OCI-LY3 (cell line): ENCODE measurements at regions not wholly inside any gene's neighbourhood (a gene's known extent, or its start where the extent isn't known, plus 50 kb on each side); places are given as distances from the start of the nearest gene placed in this dataset.

Experiments
- H2AFZ ChIP-seq: fragments of 200-600, 300-600 bp; shearing (Covaris generic); 2 replicates; pipeline ENCODE4 v1.6.0; 2014; ENCODE audit warnings: antibody characterized with exemption, low read depth, low read length
- H3K27ac ChIP-seq: fragments of 200-600, 300-600 bp; sonication (generic); 2 replicates; pipeline ENCODE4 v1.5.1; 2014; ENCODE audit warnings: mild to moderate bottlenecking, low read length, moderate library complexity, mixed read lengths
- H3K27me3 ChIP-seq: fragments of 200-600, 300-600 bp; sonication (generic); 2 replicates; pipeline ENCODE4 v1.6.1; 2014; ENCODE audit warnings: low read depth, low read length, mixed read lengths
- H3K36me3 ChIP-seq: fragments of 200-600, 300-600 bp; sonication (generic); replicated peaks from 2 replicates; pipeline ENCODE3; 2014; ENCODE audit warnings: low read depth, low read length, mixed read lengths
- H3K4me1 ChIP-seq: fragments of 300-600, 200-600 bp; sonication (generic); 2 replicates; pipeline ENCODE4 v1.6.1; 2014; ENCODE audit warnings: low read length, mixed read lengths
- H3K4me2 ChIP-seq: fragments of 200-600, 300-600 bp; sonication (generic); 2 replicates; pipeline ENCODE4 v1.6.1; 2014; ENCODE audit warnings: low read length, mixed read lengths
- H3K4me3 ChIP-seq: fragments of 300-600, 200-600 bp; sonication (generic); 2 replicates; pipeline ENCODE4 v1.5.1; 2014; ENCODE audit warnings: antibody characterized with exemption, mild to moderate bottlenecking, low read length, moderate library complexity
- H3K79me2 ChIP-seq: fragments of 300-600, 200-600 bp; shearing (Covaris generic); 2 replicates; pipeline ENCODE4 v1.6.1; 2014; ENCODE audit warnings: mild to moderate bottlenecking, low read length, mixed read lengths
- H3K9ac ChIP-seq: fragments of 300-600, 200-600 bp; shearing (Covaris generic); 2 replicates; pipeline ENCODE4 v1.6.0; 2014; ENCODE audit warnings: mild to moderate bottlenecking, low read length, moderate library complexity
- H3K9me3 ChIP-seq: fragments of 200-600, 300-600 bp; shearing (Covaris generic); 2 replicates; pipeline ENCODE4 v1.6.1; 2014; ENCODE audit warnings: low read length, mixed read lengths; ENCODE audit not compliant: insufficient read depth
- H4K20me1 ChIP-seq: fragments of 200-600, 300-600 bp; sonication (generic); 2 replicates; pipeline ENCODE4 v1.6.1; 2016; ENCODE audit warnings: low read length, mixed read lengths; ENCODE audit not compliant: insufficient read depth
- EZH2phosphoT487 ChIP-seq: fragments of 200-600 bp; shearing (Covaris generic); IDR thresholded peaks from 2 replicates; pipeline ENCODE4 v1.6.1; 2018; ENCODE audit warnings: antibody characterized with exemption, mixed run types, low read depth
- TF ChIP-seq, protein P1 (sequence below): fragments of 200-600, 300-600 bp; sonication (generic); IDR thresholded peaks from 2 replicates; pipeline ENCODE4 v1.5.1; 2014; ENCODE audit warnings: antibody characterized with exemption, low read length, low read depth

DNA sequence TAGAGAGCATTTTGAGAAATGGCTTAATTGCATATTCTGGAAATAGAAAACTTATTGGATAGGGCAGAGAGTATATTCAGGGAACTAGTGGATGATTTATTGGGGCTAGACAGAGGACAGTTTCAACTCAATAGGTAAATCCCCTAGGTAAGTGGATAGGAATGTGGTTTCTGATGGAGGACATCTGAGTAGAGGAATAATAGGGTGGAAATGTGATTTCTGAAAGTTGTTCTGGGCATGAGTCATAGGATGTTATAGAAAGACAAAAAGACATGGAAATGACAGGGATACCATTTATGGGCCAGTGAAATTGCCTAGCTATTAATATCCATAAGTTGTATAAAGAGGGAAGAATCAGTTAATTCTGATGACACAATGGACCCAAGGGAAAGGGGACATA is 563.3 kb upstream of the GOLIM4 start:
- TF ChIP-seq, protein P1, sequence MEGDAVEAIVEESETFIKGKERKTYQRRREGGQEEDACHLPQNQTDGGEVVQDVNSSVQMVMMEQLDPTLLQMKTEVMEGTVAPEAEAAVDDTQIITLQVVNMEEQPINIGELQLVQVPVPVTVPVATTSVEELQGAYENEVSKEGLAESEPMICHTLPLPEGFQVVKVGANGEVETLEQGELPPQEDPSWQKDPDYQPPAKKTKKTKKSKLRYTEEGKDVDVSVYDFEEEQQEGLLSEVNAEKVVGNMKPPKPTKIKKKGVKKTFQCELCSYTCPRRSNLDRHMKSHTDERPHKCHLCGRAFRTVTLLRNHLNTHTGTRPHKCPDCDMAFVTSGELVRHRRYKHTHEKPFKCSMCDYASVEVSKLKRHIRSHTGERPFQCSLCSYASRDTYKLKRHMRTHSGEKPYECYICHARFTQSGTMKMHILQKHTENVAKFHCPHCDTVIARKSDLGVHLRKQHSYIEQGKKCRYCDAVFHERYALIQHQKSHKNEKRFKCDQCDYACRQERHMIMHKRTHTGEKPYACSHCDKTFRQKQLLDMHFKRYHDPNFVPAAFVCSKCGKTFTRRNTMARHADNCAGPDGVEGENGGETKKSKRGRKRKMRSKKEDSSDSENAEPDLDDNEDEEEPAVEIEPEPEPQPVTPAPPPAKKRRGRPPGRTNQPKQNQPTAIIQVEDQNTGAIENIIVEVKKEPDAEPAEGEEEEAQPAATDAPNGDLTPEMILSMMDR: no peak
- TF ChIP-seq EZH2phosphoT487: no peak
- Histone ChIP-seq H3K9ac (no peak overlapping the region), H3K79me2 (no peaks in the 10 kb centered on the region), H3K4me2 (no peak overlapping the region), H3K9me3 (no peaks in the 10 kb centered on the region), H4K20me1 (no peaks in the 10 kb centered on the region), H3K27me3 (no peaks in the 10 kb centered on the region), H3K4me1 (no peaks in the 10 kb centered on the region), H3K4me3 (no peak overlapping the region), H2AFZ (no peak overlapping the region), H3K36me3 (no peaks in the 10 kb centered on the region), H3K27ac (no peak overlapping the region)

DNA sequence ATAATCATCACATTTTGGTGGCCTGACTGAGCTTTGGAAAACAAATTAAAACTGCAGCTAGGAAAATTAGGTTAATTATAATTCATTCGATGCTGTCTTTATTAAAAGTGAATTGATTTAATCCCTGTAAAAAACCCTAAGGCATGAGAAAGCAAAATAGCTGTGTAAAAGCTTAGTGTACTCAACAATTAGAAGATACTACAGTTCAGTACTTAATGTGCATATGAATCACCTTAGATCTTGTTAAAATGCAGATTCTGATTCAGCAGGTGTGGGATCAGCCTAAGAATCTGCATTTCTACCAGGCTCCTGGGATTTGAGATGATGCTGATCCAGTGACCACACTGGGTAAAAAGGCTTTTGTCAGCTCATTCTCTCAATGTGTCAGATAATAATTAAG is 559.9 kb upstream of the GOLIM4 start:
- H3K9ac ChIP-seq: no peak overlapping the region
- H3K9me3 ChIP-seq: no peaks in the 10 kb centered on the region
- TF ChIP-seq, protein P1: no peak
- TF ChIP-seq EZH2phosphoT487: no peak
- no peaks in the 10 kb centered on the region for H3K27me3 ChIP-seq
- H3K79me2 ChIP-seq: no peaks in the 10 kb centered on the region
- no peaks in the 10 kb centered on the region for H3K36me3 ChIP-seq
- no peak overlapping the region for H3K4me2 ChIP-seq
- H4K20me1 ChIP-seq: no peaks in the 10 kb centered on the region
- H3K27ac ChIP-seq: no peak overlapping the region
- no peak overlapping the region for H2AFZ ChIP-seq
- no peak overlapping the region for H3K4me3 ChIP-seq
- no peaks in the 10 kb centered on the region for H3K4me1 ChIP-seq

DNA sequence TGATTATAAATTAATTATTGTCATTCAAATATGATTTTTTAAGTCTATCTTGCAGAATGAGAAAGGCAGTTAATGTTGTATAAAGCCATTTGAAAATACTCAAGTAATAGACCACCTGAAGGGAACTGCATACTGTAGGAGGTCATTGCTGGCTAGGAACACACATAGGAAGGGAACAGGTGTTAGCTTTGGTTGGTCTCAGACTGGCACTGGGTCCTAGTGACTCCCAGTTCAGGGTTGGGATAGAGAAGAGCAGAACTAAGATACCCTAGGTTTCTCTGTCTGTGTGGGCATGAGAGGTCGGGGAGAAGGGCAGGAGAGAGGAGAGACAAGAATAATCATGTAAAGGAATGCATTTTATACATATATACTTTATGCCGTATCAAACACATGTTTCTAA is 559.0 kb upstream of the GOLIM4 start:
- no peak overlapping the region for H3K27ac ChIP-seq
- no peaks in the 10 kb centered on the region for H3K27me3 ChIP-seq
- H3K4me1 ChIP-seq: no peaks in the 10 kb centered on the region
- H3K4me2 ChIP-seq: no peak overlapping the region
- H3K9me3 ChIP-seq: no peaks in the 10 kb centered on the region
- no peaks in the 10 kb centered on the region for H3K79me2 ChIP-seq
- no peaks in the 10 kb centered on the region for H4K20me1 ChIP-seq
- H2AFZ ChIP-seq: no peak overlapping the region
- H3K36me3 ChIP-seq: no peaks in the 10 kb centered on the region
- TF ChIP-seq EZH2phosphoT487: no peak
- TF ChIP-seq, protein P1: no peak
- H3K4me3 ChIP-seq: no peak overlapping the region
- H3K9ac ChIP-seq: no peak overlapping the region

DNA sequence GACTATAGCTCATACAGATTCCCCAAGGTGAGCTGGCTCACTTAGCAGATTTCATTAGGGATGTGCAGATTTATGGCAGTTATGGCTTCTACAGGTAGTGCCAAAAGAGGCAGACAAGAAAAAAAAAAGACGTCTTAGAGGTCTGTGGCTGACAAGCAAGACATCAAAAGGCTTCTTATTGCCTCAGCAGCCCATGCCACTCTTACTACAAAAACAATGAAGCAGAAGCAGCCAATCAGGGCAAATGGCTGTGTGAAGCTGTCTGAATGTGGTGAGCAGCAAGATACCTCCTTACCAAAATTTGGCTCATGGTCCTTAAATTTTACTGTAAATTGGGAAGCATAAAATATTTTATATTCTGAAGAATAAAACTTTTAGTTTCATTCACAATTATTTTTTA is 557.5 kb upstream of the GOLIM4 start:
- H3K4me2 ChIP-seq: no peak overlapping the region
- no peak for TF ChIP-seq EZH2phosphoT487
- TF ChIP-seq, protein P1: no peak
- no peak overlapping the region for H3K27ac ChIP-seq
- H2AFZ ChIP-seq: no peak overlapping the region
- H3K27me3 ChIP-seq: no peaks in the 10 kb centered on the region
- H3K36me3 ChIP-seq: no peaks in the 10 kb centered on the region
- H3K4me3 ChIP-seq: no peak overlapping the region
- H3K4me1 ChIP-seq: no peaks in the 10 kb centered on the region
- no peaks in the 10 kb centered on the region for H4K20me1 ChIP-seq
- H3K9ac ChIP-seq: no peak overlapping the region
- no peaks in the 10 kb centered on the region for H3K9me3 ChIP-seq
- no peaks in the 10 kb centered on the region for H3K79me2 ChIP-seq
